MM.1S (cell line): ENCODE measurements at regions not wholly inside any gene's neighbourhood (a gene's known extent, or its start where the extent isn't known, plus 50 kb on each side); places are given as distances from the start of the nearest gene placed in this dataset.

ENCODE experiments used
- DNase-seq: peaks from one replicate; pipeline ENCODE4 v3.0.0-alpha.2; 2015
- H2AFZ ChIP-seq: fragments of 300-600 bp; sonication (generic); 2 replicates; pipeline ENCODE4 v1.6.0; 2016; ENCODE audit warnings: antibody characterized with exemption, low read length
- H3F3A ChIP-seq: fragments of 300-600 bp; sonication (generic); 2 replicates; pipeline ENCODE4 v1.6.1; 2016; ENCODE audit warnings: mild to moderate bottlenecking, antibody characterized with exemption, low read length, moderate library complexity, mixed read lengths; ENCODE audit not compliant: insufficient read depth
- H3K27ac ChIP-seq: fragments of 300-600 bp; sonication (generic); 2 replicates; pipeline ENCODE4 v1.5.1; 2016; ENCODE audit warnings: mild to moderate bottlenecking, low read length
- H3K27me3 ChIP-seq: fragments of 300-600 bp; sonication (generic); replicated peaks from 2 replicates; pipeline ENCODE4 v1.6.0; 2016; ENCODE audit warnings: low read length; ENCODE audit not compliant: insufficient read depth
- H3K36me3 ChIP-seq: fragments of 300-600 bp; sonication (generic); replicated peaks from 2 replicates; pipeline ENCODE4 v1.6.1; 2016; ENCODE audit warnings: mild to moderate bottlenecking, low read length, mixed read lengths; ENCODE audit not compliant: insufficient read depth
- H3K4me1 ChIP-seq: fragments of 300-600 bp; sonication (generic); 2 replicates; pipeline ENCODE4 v1.6.1; 2016; ENCODE audit warnings: low read length, mixed read lengths
- H3K4me2 ChIP-seq: fragments of 300-600 bp; sonication (generic); 2 replicates; pipeline ENCODE4 v1.6.0; 2016; ENCODE audit warnings: low read depth, low read length
- H3K4me3 ChIP-seq: fragments of 300-600 bp; sonication (generic); 2 replicates; pipeline ENCODE4 v1.5.1; 2016; ENCODE audit warnings: low read length, mixed read lengths
- H3K79me2 ChIP-seq: fragments of 300-600 bp; sonication (generic); 2 replicates; pipeline ENCODE4 v1.6.1; 2016; ENCODE audit warnings: mixed run types, low read length, mixed read lengths
- H3K9ac ChIP-seq: fragments of 300-600 bp; sonication (generic); 2 replicates; pipeline ENCODE4 v1.6.1; 2016; ENCODE audit warnings: low read length, mixed read lengths
- H3K9me2 ChIP-seq: fragments of 300-600 bp; sonication (generic); replicated peaks from 2 replicates; pipeline ENCODE4 v1.6.1; 2016; ENCODE audit warnings: mild to moderate bottlenecking, low read length, mixed read lengths; ENCODE audit not compliant: insufficient read depth
- H3K9me3 ChIP-seq: fragments of 300-600 bp; sonication (generic); replicated peaks from 2 replicates; pipeline ENCODE4 v1.6.1; 2016; ENCODE audit warnings: mild to moderate bottlenecking, low read length, mixed read lengths; ENCODE audit not compliant: insufficient read depth
- H4K20me1 ChIP-seq: fragments of 300-600 bp; sonication (generic); 2 replicates; pipeline ENCODE4 v1.6.1; 2016; ENCODE audit warnings: mild to moderate bottlenecking, low read length, moderate library complexity, mixed read lengths; ENCODE audit not compliant: insufficient read depth
- EZH2 ChIP-seq: fragments of 300-600 bp; sonication (generic); optimal IDR thresholded peaks from 2 replicates; pipeline ENCODE3; 2017; ENCODE audit warnings: low read depth, mild to moderate bottlenecking, antibody characterized with exemption, low read length, mixed read lengths
- EZH2phosphoT487 ChIP-seq: fragments of 300-600 bp; sonication (generic); IDR thresholded peaks from 2 replicates; pipeline ENCODE4 v1.6.1; 2018; ENCODE audit warnings: antibody characterized with exemption, low read length
- TF ChIP-seq, protein P1 (sequence below): fragments of 300-600 bp; sonication (generic); IDR thresholded peaks from 2 replicates; pipeline ENCODE4 v1.5.1; 2016; ENCODE audit warnings: antibody characterized with exemption, low read length, mixed read lengths

DNA sequence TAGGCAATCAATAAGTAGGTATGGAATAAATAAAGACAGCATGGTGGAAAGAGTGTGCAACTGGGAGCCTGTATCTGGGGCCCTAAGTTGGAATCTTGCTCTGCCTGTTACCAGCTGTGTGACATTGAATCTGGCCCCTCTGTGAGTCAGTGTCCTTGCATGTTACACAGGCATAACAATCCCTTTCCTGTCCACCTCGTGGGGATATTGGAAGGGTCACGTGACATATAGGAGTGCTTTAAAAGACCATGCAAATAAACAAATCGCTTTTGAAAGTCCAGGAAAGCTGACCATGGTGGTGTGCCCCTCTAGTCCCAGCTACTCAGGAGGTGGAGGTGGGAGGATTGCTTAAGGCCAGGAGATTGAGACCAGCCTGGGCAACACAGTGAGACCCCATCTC is 51.1 kb upstream of the VRK1 start:
- no peaks in the 10 kb centered on the region for H3K79me2 ChIP-seq
- H4K20me1 ChIP-seq = no peaks in the 10 kb centered on the region
- H3K4me3 ChIP-seq = no peak overlapping the region
- H3K9me3 ChIP-seq = no peaks in the 10 kb centered on the region
- H3K27ac ChIP-seq = no peak overlapping the region
- no peak overlapping the region for H2AFZ ChIP-seq
- H3K9ac ChIP-seq = no peak overlapping the region
- no peak for DNase-seq
- no peaks in the 10 kb centered on the region for H3K4me1 ChIP-seq
- no peaks in the 10 kb centered on the region for H3K9me2 ChIP-seq
- no peaks in the 10 kb centered on the region for H3F3A ChIP-seq
- H3K36me3 ChIP-seq = no peaks in the 10 kb centered on the region
- H3K27me3 ChIP-seq = no peaks in the 10 kb centered on the region
- TF ChIP-seq, protein P1, sequence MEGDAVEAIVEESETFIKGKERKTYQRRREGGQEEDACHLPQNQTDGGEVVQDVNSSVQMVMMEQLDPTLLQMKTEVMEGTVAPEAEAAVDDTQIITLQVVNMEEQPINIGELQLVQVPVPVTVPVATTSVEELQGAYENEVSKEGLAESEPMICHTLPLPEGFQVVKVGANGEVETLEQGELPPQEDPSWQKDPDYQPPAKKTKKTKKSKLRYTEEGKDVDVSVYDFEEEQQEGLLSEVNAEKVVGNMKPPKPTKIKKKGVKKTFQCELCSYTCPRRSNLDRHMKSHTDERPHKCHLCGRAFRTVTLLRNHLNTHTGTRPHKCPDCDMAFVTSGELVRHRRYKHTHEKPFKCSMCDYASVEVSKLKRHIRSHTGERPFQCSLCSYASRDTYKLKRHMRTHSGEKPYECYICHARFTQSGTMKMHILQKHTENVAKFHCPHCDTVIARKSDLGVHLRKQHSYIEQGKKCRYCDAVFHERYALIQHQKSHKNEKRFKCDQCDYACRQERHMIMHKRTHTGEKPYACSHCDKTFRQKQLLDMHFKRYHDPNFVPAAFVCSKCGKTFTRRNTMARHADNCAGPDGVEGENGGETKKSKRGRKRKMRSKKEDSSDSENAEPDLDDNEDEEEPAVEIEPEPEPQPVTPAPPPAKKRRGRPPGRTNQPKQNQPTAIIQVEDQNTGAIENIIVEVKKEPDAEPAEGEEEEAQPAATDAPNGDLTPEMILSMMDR = no peak
- no peak for TF ChIP-seq EZH2phosphoT487
- no peak for TF ChIP-seq EZH2
- H3K4me2 ChIP-seq = no peak overlapping the region

DNA sequence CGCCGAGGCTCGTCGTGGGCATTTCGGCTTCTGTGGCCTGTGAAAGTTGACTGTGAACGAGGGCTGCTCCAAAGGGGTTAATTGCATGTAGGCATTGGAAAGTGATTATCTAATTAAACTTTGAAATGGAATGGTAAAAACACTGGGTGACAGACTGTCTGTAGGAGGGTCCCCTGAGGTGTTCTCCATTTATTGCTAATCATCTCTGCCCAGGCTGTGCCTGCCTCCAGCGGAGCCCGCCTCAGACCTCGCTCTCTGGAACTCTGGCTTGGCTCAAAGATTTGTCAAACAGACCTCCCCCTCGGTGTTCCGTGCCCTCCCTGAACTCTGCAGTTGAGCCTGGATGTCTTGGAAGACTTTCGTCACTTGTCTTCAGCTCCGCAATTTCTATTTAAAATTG is 50.2 kb upstream of the VRK1 start:
- TF ChIP-seq EZH2phosphoT487 (no peak), EZH2 (no peak)
- TF ChIP-seq, protein P1 = no peak
- H3K79me2 ChIP-seq = no peaks in the 10 kb centered on the region
- H3K4me1 ChIP-seq = no peaks in the 10 kb centered on the region

More for the DNA sequence above, 50.2 kb upstream of the VRK1 start:
- Histone ChIP-seq H3K36me3 (no peaks in the 10 kb centered on the region), H3K27ac (no peak overlapping the region), H3K9me3 (no peaks in the 10 kb centered on the region), H3K9ac (no peak overlapping the region), H3K27me3 (no peaks in the 10 kb centered on the region), H2AFZ (no peak overlapping the region), H3K4me3 (no peak overlapping the region), H3F3A (no peaks in the 10 kb centered on the region), H4K20me1 (no peaks in the 10 kb centered on the region), H3K9me2 (no peaks in the 10 kb centered on the region), H3K4me2 (no peak overlapping the region)
- no peak for DNase-seq
